ENCODE measurements at regions not wholly inside any gene's neighbourhood (a gene's known extent, or its start where the extent isn't known, plus 50 kb on each side); places are given as distances from the start of the nearest gene placed in this dataset.

GRCh38 chr6:139920027-139920775 lies 545.8 kb upstream of the CITED2 start:
- no peak for DNase-seq (ENCODE audit: low read depth in 1 of 2, low spot score in 1 of 2)

GRCh38 chr6:139919107-139920026 lies 544.9 kb upstream of the CITED2 start:
- no peak for DNase-seq (ENCODE audit: low read depth in 1 of 2, low spot score in 1 of 2)

- no peak for DNase-seq (ENCODE audit: low read depth in 1 of 2, low spot score in 1 of 2)
Measured at GRCh38 chr6:139917951-139918630, 543.6 kb upstream of the CITED2 start.

- DNase-seq (ENCODE audit: low read depth in 1 of 2, low spot score in 1 of 2) = no peak
Measured at GRCh38 chr6:139914910-139915309, 540.5 kb upstream of the CITED2 start.

GRCh38 chr6:139912735-139913400 lies 538.4 kb upstream of the CITED2 start:
- no peak for DNase-seq (ENCODE audit: low read depth in 1 of 2, low spot score in 1 of 2)

- no peak for DNase-seq (ENCODE audit: low read depth in 1 of 2, low spot score in 1 of 2)
Measured at GRCh38 chr6:139909992-139910391, 535.5 kb upstream of the CITED2 start.

- no peak for DNase-seq (ENCODE audit: low read depth in 1 of 2, low spot score in 1 of 2)
Measured at GRCh38 chr6:139905404-139906052, 531.1 kb upstream of the CITED2 start.

- DNase-seq (ENCODE audit: low read depth in 1 of 2, low spot score in 1 of 2) = no peak
Measured at GRCh38 chr6:139904568-139904967, 530.1 kb upstream of the CITED2 start.

- DNase-seq (ENCODE audit: low read depth in 1 of 2, low spot score in 1 of 2) = no peak
Measured at GRCh38 chr6:139904158-139904533, 529.7 kb upstream of the CITED2 start.

GRCh38 chr6:139903411-139904157 lies 529.1 kb upstream of the CITED2 start:
- DNase-seq (ENCODE audit: low read depth in 1 of 2, low spot score in 1 of 2) = no peak

- no peak for DNase-seq (ENCODE audit: low read depth in 1 of 2, low spot score in 1 of 2)
Measured at GRCh38 chr6:139895205-139895793, 520.9 kb upstream of the CITED2 start.

- no peak for DNase-seq (ENCODE audit: low read depth in 1 of 2, low spot score in 1 of 2)
Measured at GRCh38 chr6:139894271-139894670, 519.8 kb upstream of the CITED2 start.

- no peak for DNase-seq (ENCODE audit: low read depth in 1 of 2, low spot score in 1 of 2)
Measured at GRCh38 chr6:139891471-139891870, 517.0 kb upstream of the CITED2 start.

GRCh38 chr6:139888681-139889122 lies 514.3 kb upstream of the CITED2 start:
- DNase-seq (ENCODE audit: low read depth in 1 of 2, low spot score in 1 of 2) = no peak

- DNase-seq (ENCODE audit: low read depth in 1 of 2, low spot score in 1 of 2) = no peak
Measured at GRCh38 chr6:139887275-139887674, 512.8 kb upstream of the CITED2 start.

GRCh38 chr6:139886396-139886795 lies 511.9 kb upstream of the CITED2 start:
- no peak for DNase-seq (ENCODE audit: low read depth in 1 of 2, low spot score in 1 of 2)

- no peak for DNase-seq (ENCODE audit: low read depth in 1 of 2, low spot score in 1 of 2)
Measured at GRCh38 chr6:139885909-139886308, 511.5 kb upstream of the CITED2 start.

GRCh38 chr6:139883776-139884175 lies 509.3 kb upstream of the CITED2 start:
- no peak for DNase-seq (ENCODE audit: low read depth in 1 of 2, low spot score in 1 of 2)

- no peak for DNase-seq (ENCODE audit: low read depth in 1 of 2, low spot score in 1 of 2)
Measured at GRCh38 chr6:139882977-139883728, 508.7 kb upstream of the CITED2 start.
